DMS153 treated with DMSO at 0.1 percent for 48 hours (cell line): ENCODE measurements at regions not wholly inside any gene's neighbourhood (a gene's known extent, or its start where the extent isn't known, plus 50 kb on each side); places are given as distances from the start of the nearest gene placed in this dataset.
"Not testable (repeated sequence)": the region's sequence is repeated elsewhere in the genome, so short reads cannot be mapped to it uniquely, and the experiment has no call there.

Experiments
- DNase-seq: peaks from one replicate; lab custom pipeline; 2025; ENCODE audit not compliant: unreplicated experiment; lab: John Stamatoyannopoulos, UW

DNA sequence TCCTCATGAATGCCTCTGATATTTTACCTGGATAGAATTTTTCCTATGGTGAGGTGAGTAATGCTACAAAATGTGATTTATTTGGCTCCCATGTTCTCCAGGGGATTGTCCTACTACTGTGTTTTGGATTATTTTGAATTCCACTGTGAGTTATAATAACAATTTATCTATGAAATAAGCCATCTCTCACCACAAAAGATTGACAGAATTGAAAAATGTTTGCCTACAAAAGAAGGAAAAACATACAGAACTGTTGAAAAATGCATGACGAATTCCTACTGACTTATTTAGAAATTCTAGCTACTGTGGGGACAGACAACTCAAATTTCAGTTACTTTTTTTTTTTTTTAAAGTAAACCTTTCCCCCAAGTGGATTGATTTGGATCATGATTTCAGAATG lies 463.7 kb upstream of the GRIN3A start:
- DNase-seq, result no peak

DNA sequence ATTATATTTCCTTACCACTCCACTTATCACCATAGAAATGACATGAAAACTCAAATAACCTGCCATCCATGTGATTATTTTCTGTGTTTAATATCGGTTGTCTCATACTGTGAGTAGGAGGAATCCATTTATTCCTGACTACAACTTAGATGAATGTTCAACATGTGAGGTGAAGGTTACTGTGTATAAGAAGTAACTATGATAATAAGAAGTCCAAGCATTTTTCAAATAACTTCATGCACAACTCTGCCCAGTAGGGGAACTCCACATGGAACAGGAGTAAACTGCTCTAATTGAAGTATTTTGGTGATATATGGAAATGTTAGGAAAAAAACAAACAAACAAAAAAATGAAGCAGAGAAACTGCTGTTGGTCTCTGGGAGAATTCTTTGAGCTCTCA lies 447.5 kb upstream of the GRIN3A start:
- DNase-seq, result no peak

DNA sequence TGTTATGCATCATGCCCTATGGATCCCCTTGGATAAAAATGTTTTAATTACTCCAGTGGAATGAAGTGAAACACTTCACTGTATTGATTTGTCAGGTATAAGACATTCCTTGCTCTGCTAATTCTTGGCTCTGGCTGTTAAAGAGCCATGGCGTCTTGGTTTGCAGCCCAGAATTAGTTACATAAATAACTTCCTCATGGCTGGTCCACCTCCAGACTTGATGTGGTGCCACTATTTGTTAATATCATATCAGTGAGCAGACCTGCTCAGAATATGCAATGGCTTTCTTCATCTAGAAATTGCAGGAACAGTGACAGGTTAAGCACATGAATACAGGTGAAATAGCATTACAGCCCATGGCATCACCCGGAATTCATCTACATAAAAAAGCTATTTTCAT lies 446.9 kb upstream of the GRIN3A start:
- DNase-seq, result no peak

DNA sequence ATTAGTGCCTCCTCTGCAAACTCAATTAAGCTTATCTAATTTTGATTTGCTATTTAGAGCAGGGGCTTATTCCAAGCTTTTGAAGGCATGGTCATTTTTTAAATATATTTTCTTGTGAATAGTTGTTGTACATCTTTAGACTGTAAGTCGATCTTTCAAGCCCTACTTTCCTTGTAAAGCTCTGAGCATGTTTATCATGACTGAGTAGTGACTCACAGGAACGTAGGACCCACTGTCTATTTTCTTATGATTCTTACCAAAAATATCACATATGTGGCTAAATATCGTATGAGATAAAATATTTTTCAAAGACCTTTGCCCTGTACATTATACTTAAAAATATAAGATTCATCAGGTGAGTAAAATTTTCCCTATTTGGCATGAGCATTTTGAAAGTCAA lies 440.4 kb upstream of the GRIN3A start:
- no peak for DNase-seq

DNA sequence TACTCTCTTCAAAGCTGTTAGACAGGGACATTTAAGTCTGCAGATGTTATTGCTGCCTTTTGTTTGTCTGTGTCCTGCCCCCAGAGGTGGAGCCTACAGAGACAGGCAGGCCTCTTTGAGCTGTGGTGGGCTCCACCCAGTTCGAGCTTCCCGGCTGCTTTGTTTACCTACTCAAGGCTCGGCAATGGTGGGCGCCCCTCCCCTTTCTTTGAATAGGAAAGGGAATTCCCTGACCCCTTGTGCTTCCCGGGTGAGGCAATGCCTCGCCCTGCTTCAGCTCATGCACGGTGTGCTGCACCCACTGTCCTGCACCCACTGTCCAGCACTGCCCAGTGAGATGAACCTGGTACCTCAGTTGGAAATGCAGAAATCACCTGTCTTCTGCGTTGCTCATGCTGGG lies 435.8 kb upstream of the GRIN3A start:
- not testable (repeated sequence) for DNase-seq

DNA sequence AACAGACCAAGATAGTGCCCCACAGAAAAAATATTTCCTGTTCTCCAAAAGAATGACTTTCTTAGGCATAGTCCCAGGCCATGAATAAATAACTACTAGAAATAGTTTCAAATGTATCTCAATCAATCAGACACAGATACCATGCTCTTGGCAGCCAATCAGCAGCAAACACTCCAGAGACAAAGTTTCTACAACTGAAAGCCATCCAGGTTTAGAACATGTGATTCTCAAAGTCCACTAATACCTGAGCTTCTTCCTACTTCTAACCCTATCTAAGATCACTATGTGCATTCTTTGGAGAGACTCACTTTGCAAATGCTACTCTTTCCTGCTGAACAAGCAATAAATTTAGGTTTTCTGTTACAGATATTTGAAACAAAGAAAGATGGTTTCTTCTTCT lies 425.8 kb upstream of the GRIN3A start:
- DNase-seq, result no peak

DNA sequence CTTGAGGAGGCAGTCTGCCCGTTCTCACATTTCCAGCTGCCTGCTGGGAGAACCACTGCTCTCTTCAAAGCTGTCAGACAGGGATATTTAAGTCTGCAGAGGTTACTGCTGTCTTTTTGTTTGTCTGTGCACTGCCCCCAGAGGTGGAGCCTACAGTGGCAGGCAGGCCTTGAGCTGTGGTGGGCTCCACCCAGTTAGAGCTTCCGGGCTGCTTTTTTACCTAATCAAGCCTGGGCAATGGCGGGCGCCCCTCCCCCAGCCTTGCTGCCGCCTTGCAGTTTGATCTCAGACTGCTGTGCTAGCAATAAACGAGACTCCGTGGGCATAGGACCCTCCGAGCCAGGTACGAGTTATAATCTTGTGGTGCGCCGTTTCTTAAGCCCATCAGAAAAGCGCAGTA lies 414.6 kb upstream of the GRIN3A start:
- DNase-seq, result not testable (repeated sequence)

DNA sequence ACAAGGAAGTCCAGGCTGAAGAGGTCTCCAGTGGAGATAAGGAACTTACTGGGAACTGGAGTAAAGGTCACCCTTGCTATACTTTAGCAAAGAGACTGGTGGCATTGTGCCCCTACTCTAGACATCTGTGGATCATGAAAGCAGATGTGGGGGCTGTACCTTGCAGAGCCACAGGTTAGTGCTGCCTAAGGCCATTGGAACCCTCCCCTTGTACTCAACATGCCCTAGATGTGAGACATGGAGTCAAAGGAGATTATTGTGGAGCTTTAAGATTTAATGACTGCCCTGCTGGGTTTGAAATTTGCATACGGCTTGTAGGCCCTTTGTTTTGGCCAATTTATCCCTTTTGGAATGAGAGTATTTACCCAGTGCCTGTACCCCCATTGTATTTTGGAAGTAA lies 397.3 kb upstream of the GRIN3A start:
- DNase-seq, result no peak

DNA sequence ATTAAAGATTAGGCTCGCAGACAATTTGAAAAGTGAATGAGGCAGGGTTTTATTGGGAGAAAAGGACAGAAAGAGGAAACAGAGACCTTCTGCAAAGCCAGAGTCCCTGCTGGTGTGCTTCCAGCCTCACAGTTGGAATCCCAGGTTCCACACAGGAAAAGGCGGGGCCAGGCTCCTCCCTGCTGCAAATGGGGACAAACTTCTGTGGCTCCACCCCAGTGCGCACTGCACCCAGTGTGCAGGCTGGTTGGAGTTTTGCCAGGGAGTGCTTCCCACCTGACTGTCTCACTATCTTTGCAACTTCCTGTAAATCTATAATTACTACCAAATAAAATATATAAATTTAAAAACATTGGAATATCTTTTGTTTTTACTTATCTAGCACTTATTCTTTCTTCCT lies 386.0 kb upstream of the GRIN3A start:
- no peak for DNase-seq

DNA sequence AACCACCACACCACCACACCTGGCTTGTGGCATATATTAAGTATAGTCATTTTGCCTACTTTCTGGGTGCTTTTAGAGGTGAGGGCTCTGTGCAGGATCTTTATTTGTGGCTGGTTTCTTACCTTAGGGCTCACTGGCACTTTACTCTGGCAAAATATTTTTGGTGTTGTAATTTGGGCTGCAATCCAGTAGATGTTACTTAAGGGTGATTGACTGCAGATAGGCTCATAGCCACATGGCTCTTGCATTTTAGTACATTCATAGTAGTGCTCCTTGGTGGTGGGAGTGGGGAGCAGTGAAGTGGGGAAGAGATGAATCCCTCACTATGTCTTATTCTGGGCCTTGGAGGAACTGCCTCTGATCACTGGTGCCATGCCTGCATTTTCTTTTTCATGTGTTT lies 376.1 kb upstream of the GRIN3A start:
- no peak for DNase-seq

DNA sequence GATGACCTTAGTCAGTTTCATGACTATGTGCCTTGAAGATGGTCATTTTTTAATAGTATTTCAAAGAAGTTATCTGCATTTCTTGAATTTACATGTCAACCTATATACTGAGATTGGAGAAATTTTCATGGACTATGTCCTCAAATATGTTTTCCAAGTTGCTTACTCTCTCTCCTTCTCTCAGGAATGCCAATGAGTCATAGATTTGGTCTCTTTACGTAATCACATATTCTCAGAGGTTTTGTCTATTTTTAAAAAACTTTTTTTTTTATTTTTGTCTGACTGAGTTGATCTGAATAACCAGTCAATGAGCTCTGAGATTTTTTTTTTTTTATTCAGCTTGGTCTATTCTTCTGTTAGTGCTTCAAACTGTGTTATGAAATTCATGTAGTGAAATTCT lies 374.7 kb upstream of the GRIN3A start:
- no peak for DNase-seq

DNA sequence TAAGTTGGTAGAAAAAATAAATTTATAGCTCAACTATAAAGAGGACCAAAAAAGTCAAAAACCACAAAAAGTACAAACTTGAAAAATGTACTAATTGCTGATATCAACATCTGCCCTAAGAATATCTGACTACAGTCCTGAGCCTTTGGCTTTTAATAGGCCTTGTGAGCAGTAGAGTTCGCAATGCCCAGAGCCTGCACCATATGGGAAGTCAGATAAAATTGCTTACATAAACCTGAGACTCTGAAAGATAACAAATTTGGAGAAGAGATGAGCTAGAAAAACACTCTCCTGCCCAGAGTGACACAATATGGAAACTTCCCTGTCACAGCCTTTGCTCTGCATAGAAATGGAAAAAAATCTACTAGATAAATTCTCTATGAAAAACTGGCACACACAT lies 368.0 kb upstream of the GRIN3A start:
- DNase-seq, result no peak

DNA sequence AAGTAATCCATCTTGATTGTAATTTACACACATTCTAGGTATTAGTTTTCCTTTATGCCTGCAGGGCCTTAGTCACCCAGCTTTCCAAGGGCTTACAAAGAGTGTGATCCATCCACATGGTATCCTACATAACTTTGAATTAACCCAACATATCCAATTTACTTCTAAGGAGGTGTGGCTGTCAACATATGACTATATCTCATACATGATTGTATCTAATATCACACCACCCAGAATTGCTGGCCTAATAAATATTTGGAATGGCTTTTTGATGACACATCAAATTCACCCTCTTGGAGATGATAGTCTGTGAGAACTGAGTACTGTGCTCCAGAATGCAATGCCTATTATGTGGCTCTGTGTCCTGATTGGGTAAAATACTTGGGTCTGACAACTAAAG lies 363.3 kb upstream of the GRIN3A start:
- DNase-seq, result no peak

DNA sequence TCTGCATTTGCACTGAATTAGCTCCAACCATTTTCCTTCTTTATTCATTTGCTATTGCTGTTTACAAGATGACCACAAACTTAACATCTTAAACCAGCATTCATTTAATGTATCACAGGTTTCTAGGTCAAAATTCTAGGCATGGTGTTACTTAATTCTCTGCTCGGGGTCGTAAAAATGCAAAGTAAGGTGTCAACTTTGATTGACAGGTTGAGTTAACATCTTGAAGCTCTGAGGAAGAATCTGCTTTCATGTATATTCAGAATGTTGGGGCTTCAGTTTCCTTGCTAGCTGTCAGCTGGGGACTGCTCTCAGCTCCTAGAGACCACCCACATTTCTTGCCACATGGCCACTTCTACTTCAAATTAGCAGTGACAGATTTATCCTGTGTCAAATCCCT lies 348.7 kb upstream of the GRIN3A start:
- no peak for DNase-seq

DNA sequence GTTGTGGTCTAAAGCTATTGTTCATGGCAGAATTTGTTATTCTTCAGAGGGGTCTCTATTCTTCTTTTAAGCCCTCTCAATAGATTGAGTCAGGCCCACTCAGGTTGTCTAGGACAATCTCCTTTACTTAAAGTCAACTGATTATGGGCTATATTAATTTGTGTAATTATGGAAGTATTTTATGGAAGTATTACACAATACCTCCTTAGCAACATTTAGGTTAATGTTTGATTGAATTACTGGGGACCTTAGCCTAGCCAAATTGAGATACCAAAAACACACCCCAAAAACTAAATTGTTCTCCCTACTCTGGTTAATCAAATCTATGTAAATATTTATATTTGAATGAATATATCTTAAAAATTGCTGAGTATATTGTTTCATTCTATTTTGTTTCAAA lies 347.1 kb upstream of the GRIN3A start:
- no peak for DNase-seq

DNA sequence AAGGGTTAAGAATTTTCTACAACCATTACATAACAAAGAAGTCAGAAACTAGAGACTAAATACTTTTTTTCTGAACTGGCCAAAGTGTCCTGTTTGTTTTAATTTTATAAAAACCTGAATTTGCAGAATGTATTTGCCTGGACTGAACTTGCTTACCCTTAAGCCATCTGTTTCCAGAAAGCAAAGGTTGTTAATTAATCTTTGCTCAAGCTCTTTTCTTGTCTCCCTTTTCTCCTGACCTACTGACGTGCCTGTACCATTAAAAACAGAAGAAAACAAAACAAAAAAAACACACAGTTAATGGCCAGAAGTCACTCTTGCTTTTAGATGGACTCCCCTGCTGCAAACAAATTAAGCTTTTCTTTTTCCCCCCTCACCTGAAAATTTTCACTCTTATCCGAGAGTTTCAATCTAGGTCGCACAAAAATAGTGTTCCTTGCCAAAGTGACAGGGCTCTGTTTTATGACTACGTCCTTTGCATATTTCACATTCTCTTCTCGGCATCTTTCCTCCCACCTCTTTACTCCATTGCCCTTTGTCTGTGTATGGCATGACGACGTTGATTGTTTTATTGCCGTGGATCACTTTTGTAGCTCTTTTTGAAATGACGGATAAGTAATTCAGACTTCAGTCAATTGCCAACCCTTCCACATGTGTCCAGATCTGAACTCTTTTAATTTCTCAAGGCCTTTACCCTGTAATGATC lies 333.8 kb upstream of the GRIN3A start:
- no peak for DNase-seq

DNA sequence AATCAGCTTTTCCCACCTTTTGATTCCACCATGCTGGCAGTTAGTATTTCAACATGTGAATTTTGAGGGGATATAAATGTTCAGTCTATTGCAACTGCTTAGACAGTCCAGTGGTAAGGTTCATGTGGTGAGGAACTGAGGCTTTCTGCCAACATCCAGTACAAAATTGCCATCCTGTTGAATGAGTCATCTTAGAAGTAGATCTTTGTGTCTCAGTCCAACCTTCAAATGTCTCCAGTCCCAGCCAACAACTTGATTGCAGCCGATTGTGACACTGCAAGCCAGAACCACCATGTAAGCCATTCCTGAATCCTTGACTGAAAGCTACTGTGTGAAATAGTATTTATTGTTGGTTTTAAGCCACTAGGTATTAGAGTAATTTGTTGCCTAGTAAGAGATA lies 331.5 kb upstream of the GRIN3A start:
- DNase-seq, result no peak

DNA sequence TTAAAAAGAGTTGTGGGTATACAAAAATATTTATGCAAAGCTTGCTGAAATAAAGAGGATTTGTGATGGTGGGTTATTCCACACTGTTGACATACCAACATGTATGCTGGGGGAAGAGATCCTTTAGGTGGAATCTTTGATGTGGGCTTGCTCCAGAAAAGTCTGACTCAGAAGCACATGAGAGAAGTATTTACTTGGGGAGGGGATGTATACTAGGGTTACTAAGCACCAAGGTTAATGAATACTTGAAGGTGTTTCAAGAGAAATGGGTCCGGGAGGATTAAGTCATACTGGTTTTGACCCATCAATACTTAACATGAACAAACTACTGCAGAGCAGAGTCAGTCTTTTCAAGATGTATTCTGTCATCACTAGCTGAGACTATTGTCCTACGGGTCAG lies 316.4 kb upstream of the GRIN3A start:
- no peak for DNase-seq

DNA sequence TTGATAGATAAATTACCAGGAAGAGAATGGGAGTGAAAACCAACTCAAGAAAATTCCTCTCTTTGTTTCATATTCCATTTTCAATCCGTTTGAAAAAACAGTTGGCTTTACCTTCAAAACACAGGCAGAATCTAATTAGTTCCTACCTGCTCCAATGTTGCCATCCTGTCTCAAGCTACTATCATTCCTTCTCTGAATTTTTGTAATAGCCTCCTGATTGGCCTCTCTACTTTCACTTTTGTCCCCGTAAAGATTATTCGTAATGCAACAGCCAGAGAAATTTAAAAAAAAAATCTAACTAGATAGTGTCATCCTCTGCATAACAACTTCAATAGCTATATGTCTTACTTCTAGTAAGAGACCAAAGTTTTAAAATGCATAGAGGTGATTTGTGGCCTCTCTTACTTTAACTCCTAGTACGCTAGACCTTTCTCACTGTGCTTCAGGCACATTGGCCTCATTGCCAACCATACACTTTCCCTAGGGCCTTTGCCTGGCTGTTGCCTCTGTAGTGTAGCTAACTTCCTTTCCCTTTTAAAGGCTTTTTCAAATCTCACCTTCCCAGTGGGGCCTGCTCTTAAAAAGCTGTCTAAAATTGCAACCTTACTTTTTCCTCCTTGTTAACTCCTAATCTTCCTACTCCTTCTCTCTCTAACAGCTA lies 311.3 kb upstream of the GRIN3A start:
- DNase-seq, result no peak

DNA sequence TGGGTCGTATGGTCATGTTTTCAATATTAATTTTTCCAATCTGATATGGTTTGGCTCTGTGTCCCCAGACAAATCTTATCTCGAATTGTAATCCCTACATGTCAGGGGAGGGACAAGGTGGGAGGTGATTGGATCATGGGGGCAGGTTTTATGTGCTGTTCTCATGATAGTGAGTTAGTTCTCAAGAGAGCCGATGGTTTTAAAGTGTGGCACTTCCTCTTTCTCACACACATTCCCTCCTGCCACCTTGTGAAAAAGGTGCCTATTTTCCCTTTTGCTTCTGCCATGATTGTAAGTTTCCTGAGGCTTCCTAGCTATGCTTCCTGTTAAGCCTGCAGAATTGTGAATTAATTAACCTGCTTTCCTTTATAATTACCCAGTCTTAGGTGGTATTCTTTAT lies 309.1 kb upstream of the GRIN3A start:
- no peak for DNase-seq

DNA sequence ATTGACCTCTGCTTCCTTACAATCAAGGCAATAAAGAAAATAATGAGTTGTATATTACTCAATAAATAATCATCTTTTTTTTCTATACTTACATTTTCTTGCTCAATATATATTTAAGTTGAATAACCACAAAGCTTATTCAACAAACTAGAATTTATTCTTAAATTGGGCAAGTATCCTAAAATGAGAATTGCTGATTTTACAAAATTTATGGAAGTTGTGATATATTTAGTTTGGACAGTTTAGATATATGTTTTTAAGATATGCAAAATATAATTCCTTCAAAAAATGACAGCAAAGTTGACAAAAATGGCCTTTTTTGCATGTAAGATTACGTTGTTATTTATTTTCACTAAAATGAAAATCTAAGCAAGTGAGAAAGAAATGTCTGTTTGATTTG lies 305.7 kb upstream of the GRIN3A start:
- no peak for DNase-seq

DNA sequence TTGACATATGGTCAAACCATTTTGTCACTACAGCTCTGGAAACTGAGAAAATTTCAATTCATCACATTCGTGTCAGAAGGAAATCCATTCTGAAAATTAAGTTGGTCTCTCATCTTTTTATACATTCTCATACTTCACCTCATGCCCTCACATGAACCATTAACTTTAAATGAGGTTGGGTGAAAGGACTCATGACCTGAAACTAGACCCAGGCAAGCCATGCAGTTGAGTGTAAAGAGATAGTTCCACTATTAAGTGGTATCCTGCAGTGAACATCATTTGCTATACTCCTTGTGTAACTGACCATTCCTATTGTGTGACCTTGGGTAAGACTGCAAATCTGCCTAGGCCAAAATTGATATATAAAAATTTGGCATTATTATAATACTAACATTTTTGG lies 299.6 kb upstream of the GRIN3A start:
- DNase-seq, result no peak

DNA sequence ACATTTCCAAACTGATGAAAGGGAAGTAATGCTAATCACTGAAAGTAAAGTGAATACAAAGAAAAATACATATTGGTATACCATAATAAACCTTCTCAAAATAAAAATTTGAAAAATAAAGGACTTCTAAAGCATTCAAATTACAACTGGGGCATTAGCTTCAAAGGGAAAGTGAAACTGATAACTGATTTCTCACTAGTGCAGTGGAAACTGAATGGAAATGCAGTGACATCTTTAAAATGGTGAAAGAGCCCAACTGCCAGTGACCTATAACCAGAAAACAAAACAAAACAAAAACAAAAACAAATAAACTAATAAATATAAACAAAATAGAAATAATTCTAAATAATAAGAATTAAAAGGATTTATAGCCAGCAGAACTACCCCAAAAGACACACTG lies 297.5 kb upstream of the GRIN3A start:
- DNase-seq, result no peak
